GM12892 (cell line): ENCODE measurements at regions not wholly inside any gene's neighbourhood (a gene's known extent, or its start where the extent isn't known, plus 50 kb on each side); places are given as distances from the start of the nearest gene placed in this dataset.

Source experiments
- POLR2A ChIP-seq: IDR thresholded peaks from 2 replicates; pipeline ENCODE4 v1.6.1; 2011; ENCODE audit warnings: low read depth, low read length, control low read depth
- POLR2AphosphoS5 ChIP-seq: IDR thresholded peaks from 2 replicates; pipeline ENCODE4 v1.6.1; 2011; ENCODE audit warnings: low read depth, low read length, control low read depth

GRCh38 chr12:132409495-132410295 lies 80.3 kb upstream of the FBRSL1 start:
- TF ChIP-seq POLR2AphosphoS5, result no peak
- no peak for TF ChIP-seq POLR2A
